B cell (primary cell): ENCODE measurements at regions not wholly inside any gene's neighbourhood (a gene's known extent, or its start where the extent isn't known, plus 50 kb on each side); places are given as distances from the start of the nearest gene placed in this dataset.
A peak's percentile ranks its signal among the peaks of the same experiment; 100 is the strongest.

Experiments
- EZH2 ChIP-seq: IDR thresholded peaks from 2 replicates; pipeline ENCODE4 v1.6.1; 2012; ENCODE audit warnings: borderline replicate concordance, low read depth, mild to moderate bottlenecking, moderate library complexity, low read length; ENCODE audit not compliant: insufficient read depth, poor library complexity, severe bottlenecking
- TF ChIP-seq, protein P1 (sequence below): fragments of 200-600 bp; IDR thresholded peaks from one replicate; pipeline ENCODE4 v1.8.0; 2022; ENCODE audit warnings: antibody characterized with exemption, mild to moderate bottlenecking

DNA sequence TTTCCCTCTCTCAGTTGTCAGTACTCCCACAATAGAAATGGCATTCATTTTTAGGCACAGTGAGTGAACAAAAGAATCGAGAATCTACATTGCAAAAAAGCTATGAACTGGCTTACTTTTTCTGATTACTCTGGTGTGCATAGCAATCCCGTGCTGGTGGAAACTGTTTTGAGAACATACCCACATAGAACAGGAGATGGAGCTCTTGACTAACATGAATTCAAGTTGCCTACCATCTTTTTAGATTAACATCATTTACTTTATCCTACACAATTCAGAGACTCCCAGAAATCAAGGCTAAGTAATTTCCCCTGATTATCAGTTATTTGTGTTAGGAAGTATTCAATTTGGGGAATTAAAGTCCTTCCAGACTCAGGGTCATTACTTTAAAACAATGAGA, 326.6 kb downstream of the ARPP21 start:
- TF ChIP-seq, protein P1, sequence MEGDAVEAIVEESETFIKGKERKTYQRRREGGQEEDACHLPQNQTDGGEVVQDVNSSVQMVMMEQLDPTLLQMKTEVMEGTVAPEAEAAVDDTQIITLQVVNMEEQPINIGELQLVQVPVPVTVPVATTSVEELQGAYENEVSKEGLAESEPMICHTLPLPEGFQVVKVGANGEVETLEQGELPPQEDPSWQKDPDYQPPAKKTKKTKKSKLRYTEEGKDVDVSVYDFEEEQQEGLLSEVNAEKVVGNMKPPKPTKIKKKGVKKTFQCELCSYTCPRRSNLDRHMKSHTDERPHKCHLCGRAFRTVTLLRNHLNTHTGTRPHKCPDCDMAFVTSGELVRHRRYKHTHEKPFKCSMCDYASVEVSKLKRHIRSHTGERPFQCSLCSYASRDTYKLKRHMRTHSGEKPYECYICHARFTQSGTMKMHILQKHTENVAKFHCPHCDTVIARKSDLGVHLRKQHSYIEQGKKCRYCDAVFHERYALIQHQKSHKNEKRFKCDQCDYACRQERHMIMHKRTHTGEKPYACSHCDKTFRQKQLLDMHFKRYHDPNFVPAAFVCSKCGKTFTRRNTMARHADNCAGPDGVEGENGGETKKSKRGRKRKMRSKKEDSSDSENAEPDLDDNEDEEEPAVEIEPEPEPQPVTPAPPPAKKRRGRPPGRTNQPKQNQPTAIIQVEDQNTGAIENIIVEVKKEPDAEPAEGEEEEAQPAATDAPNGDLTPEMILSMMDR: peak; percentile 31
- TF ChIP-seq EZH2: no peak
